GM21447 (cell line): ENCODE measurements at regions not wholly inside any gene's neighbourhood (a gene's known extent, or its start where the extent isn't known, plus 50 kb on each side); places are given as distances from the start of the nearest gene placed in this dataset.

Experiments
- ATAC-seq: cut with Tn5 transposase; IDR thresholded peaks from one replicate; pipeline ENCODE4 v1.9.1; 2021; ENCODE audit not compliant: unreplicated experiment

DNA sequence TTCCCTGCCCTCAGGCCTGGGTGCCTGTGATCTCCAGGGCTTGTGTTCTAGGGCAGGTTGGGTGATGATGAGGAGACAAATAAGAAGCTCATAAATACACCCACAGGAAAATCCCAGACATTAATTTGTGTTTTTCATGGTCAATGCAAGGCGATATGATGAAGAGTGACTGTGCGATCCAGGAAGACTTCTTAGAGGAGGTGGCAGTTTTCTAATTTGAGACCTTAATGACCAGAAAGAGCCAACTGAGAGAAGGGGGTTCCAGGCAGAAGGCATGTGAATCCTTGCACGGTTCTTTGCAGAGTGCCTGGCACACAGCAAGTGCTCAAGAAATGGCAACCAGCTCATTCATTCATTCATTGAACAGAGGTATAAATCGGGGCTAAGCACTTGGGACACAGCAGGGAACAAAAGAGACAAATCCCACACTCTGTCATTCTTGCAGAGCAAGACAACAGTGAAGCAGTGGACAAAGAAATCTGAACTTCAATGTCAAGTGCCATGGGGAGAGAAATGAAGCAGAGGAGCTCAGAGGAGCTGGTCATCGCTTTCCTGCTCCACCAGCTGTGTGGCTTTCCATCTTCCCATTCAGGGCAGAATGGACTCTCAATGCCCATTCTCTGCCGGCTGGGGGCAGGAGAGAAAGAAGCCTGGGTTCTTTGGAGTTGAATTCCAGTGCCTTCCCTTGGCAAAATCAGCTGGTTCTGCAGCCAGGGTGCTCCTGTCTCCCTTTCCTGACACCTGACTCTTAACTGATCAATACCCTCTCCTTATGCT is 128.3 kb downstream of the AACS start:
- no peak for ATAC-seq

DNA sequence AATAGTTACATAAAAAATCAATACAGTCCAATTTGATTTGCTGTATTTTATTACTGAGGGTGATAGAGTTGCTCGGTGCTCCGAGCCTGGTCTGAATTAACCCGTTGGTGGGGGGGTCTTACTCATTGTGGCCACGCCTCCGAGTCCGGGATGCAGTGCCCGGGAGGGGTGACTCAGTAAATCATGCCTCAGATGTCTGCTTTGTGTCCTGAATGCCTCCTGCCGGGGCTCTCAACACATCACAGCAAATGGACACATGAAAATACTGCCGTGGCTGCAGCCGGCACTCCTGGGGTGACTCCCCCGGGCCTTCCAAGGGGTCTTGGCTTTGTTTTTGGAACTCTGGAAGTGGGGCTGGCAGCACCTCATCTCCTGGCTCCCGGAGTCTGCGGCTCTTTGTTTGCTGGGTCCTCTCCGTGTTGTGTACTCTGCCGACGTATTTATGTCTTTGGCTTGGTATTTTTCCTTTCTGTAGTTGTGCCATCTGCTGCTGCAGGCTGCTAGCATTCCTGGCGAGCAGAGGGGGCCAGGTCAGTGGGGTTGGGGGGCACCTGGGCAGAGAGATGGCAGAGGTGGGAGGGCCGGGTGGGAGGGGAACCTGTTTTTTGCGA is 129.0 kb downstream of the AACS start:
- no peak for ATAC-seq

DNA sequence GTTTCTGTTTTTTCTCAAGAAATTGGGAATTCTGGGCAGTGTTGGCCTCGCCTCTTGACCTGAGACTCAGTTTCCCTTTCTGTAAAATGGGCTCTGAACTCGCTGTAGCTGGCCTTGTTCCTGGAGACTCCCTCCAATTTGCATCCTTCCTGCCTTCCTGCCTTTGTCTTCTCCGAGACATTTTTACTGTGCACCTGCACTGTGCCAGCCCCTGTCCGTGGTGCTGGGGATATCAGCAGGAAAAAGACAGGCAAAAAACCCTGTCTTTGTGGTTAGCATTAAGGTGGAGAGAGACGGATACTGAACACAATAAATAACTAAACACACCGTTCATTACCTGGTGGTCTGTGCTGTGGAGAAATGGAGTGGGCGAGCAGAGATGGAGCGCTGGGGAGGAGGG is 129.8 kb downstream of the AACS start:
- ATAC-seq: no peak

DNA sequence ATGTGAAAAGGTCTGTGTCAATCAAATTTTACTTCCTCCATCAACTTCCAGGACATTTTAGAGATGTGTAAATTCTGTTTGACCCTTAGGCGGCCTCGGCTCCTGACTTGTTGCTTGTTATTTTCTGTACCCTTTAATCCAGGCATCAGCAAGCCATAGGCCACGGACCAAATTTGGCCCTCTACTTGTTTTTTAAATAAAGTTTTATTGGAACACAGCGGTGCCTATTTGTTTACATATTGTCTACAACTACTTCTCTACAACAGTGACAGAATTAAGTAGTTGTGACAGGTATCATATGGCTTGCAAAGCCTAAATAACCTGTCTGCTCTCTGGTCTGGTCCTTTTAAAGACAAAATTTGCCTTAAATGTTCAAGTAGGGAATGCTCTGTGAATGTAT is 132.1 kb downstream of the AACS start:
- ATAC-seq: no peak

DNA sequence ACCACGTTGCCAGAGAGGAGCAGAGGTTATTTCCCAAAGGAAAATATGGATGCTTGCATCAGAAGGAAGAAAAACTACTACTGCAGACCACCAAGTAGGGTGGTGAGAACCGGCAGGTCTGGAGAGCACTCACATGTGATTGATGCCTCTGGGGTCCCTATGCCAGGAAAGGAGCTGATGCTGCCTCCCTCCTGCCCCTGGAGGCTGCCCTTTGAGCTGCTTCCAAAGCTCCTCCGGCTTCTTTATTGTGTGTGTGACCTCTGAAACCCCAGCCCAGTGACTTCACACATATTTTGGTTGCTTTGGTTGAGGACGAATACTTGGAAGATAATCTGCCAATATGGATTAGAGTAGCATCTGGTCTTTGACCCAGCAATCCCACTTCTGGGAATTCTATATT is 133.4 kb downstream of the AACS start:
- ATAC-seq: no peak

DNA sequence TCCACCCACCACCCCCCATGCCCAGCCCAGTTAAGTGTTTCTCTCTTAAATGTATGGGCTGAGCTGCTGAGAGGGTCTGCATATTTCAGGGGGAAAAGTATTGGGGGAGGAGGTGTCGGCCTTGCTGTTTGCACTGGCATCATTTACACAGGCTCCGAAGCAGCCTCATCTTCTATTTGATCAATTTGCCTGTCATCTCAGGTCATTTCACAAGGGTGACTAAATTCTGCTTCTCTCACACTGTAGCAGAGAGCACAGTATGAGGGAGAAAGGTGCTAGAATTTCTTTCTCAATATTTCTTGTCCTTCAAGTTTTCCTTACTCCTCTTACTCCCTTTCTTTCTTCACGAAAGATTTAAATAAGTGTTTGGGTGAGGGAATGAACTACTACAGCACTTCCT is 135.9 kb downstream of the AACS start:
- no peak for ATAC-seq

DNA sequence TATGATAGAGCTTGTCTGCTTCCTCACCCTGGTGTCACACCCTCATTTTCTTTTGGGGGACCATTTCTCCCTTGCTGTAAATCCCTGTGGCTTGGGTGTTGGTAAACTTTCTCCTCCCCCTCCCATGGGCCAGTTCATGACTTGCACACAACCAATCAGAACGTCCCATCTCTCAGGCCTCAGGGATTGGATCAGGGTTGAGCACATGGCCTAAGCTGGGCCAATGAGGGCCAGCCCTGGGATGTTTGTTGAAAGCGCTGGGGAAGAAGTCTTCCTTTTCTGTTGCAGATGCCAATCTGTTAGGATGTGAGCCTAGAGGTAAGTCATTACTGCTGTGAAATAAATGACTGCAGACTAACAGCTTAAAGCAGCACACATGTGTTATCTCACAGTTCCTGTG is 136.7 kb downstream of the AACS start:
- no peak for ATAC-seq

DNA sequence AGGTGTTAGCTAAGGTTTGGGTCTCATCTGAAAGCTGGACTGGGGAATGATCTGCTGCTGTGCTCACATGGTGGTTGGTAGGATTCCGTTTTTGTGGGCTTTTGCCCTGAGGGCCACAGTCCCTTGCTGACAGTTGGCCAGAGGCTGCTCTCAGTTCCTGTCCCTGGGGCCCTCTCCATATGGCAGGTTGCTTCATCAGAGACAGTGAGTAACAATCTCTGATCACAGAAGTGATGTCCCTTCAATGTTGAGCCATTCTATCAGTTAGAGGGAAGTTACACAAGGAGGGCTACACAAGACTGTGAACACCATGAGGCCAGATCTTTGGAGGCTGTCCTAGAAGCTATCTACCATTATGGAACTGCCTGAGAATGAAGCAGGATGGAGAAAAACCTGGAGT is 137.2 kb downstream of the AACS start:
- no peak for ATAC-seq

DNA sequence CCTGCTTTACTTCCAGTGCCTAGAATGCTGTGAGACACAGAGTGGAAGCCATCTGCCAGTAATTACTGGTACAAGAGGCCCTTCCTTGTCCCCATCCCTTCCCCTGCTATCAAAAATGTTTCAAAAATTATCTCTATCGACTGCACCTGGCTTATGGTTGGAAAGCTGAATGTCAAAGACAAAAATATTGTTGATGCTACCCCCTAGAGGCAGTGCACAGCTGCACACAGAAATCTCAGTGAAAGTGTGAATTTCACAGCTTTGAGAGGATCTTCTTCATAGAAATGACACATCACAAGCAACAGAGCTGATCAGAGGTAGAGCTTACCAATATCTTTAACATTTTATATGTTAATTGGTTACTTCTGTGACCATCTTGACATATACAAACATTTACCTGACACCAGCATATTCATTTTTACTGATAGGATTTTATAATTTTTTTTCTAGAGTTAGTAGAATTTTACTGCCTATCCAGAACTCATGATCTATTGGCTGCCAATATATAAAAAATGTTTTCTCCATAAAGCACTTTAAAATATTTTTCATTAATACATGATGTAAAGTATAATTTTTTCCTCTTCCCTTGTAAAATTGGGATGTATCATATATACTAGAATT is 138.0 kb downstream of the AACS start:
- ATAC-seq: no peak

DNA sequence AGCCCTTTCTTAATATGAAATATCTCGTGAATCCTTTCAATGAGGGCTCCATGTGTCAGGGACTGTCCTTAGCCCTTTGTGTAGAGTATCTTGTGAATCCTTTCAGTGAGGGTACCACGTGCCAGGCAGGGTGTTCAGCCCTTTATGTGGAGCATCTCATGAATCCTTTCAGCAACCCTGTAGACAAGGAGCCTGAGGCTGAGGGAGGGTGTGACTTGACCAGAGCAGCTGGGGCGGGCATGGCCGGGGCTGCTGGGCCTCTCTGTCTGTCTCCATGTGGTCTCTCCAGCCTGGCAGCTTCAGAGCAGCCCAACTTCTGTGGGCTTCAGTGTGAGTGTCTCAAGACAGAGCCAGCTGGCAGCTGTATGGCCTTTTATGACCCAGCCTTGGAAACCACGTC is 140.2 kb downstream of the AACS start:
- ATAC-seq: no peak

DNA sequence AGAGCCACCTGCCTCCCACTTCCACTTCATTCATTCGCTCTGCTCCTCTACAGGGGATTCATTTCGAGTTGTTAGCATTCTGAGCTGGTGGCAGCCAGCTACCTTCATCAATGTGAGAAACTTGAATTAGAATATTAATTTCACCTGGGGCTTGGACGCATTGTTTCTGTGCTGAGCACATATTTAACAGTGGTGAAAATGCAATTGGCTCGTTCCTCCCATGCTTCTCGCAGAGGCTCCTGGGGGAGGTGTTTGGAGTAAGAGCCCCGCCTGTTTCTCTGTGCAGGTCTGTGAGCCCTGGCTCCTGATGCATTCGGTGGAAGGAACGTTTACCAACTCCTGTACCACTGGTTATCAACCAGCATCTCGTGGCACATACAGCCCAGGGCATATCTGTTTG is 141.5 kb downstream of the AACS start:
- no peak for ATAC-seq

DNA sequence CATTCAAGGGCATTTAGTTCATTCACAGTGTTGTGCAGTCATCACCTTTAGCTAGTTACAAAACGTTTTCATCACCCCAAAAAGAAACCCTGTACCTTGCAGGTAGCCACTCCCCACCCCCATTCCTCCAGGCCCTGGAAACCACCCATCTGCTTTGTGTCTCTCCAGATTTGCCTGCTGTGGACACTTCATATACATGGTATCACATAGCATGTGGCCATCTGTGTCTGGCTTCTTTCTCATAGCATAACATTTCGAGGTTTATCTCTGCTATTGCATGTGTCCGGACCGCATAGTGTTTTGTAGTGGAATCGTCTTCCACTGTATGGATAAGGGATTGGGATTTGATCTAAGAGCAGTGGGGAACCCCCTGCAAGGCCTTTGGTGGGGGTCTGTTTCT is 143.1 kb downstream of the AACS start:
- no peak for ATAC-seq

DNA sequence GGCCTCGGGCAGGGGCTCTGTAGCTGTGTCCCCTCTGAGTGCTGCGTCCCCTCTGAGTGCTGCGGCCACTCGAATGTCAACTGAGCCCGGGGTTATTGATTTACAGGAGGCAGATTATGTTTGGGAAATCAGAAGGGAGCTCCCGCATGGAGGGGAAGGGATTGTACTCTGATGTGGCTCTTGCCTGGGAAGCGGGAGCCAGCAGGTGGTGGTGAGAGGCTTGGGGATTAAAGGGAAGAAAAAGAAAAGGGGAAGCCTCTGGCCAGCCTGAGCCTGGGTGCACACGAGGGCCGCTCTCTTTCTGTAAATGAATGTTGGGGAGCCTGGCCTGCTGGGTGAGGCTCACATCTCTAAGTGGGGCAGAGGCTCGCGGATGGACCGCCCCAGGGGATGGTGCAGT is 143.7 kb downstream of the AACS start:
- no peak for ATAC-seq

DNA sequence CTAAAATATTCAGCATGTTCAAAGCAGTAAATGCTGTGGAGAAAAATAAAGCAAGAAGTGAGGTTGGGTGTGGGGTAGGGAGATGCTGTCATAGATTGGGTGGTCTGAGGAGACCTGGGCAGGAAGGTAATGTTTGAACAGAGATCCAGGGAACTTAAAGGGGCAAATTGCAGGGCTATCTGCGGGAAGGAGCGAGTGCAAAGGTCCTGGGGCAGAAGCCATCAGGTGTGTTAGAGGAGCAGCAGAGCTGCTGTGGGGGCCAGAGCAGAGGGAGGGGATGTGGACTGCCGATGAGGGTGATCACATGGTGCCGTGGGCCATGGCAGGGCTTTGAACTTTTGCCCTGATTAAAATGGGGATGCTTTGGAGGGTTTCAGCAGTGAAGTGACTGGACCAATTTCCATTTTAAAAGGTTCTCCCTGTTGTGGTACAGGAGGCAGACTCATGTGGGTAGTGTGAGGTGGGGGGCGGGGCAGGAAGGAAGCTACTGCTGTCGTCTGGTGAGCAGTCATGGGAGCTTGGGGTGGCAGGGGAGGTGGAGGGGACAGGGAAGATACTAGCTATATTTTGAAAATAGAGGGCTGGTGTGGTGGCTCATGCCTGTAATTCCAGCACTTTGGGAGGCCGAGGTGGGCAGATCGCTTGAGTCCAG is 145.0 kb downstream of the AACS start:
- no peak for ATAC-seq

DNA sequence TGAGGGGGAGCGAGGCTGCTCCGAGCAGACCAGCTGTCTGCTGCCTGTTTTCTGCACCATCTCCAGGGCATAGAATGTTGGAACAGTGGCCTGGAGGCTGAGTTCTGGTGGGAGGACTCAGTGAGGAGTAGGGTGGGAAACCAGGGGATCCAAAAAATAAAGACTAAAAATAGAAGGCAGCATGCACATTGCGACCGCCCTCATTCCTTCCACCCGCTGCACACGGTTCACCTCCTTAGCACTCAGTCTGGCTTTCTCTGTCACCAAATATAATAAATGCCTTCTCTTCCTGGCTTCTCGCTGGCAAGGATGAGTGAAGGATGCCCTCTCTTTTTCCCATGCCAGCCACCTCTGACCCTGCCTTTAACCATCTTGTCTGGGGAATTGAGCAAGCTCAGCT is 146.2 kb downstream of the AACS start:
- no peak for ATAC-seq

DNA sequence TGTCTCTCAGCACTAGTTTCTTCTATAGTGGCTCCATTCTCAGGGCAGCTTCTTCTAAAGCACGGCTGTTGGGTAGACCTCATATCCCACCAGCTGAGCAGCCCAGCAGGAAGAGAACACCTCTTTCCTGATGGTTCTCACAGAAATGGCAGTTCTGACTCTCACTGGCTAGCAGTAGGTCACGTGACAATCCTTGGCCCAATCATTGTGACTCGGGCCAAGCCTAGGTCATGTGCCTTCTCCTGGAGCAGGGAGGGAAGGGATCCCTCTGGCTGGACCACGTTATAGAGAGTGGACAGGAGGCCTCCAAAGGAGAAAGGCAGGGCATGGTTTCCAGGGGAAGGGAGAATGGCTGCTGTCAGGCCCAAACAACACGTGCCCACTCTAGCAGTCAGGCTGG is 149.1 kb downstream of the AACS start:
- no peak for ATAC-seq

DNA sequence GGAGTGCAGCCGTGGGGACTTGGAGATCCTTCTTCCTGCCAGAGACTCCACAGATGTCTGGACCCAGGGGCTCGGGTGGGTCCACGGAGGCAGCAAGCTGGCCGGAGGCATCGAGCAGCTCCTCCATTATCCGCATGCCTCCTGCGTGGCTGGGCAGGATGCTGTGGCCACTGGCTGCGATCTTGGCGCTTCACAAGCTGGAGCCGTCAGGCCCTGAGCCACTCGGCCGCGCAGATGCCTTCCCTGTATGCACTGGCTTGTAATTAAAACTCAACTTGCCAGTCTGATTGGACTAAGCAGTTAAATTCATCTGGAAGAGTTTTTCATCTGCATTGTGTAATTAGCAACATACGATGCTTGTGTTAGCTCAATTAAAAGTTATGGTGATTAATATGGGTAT is 151.5 kb downstream of the AACS start:
- ATAC-seq: no peak

DNA sequence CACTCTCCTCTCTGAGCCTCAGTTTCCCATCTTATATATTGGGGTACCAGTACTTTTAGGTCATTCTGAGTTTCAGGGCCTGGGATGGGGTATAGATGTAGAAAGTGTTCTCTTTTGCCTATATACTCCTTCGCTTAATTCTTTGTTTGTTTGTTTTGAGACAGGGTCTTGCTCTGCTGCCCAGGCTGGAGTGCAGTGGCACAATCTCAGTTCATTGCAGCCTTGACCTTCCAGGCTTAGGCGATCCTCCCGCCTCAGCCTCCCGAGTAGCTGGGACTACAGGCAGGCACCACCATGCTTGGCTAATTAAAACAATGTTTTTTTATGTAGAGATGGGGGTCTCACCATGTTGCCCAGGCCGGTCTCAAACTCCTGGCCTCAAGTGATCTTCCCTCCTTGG is 152.1 kb downstream of the AACS start:
- no peak for ATAC-seq

DNA sequence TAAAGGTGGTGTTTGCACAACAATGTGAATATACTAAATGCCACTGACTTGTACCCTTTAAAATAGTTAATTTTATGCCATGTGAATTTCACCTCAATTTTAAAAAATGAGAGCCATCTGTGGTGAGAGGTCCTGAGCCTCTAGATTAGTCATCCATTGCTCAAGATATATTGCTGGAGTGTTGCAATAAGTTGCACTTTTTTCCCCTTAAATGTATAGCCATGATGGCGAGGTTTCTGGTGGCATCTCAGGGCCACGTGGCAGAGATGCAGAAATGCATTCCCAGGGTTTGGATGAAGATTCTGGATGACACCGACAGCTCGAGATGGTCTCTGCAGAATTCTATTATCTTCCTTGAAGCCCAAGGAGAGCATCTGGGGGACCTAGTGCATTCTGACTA is 153.7 kb downstream of the AACS start:
- ATAC-seq: no peak

DNA sequence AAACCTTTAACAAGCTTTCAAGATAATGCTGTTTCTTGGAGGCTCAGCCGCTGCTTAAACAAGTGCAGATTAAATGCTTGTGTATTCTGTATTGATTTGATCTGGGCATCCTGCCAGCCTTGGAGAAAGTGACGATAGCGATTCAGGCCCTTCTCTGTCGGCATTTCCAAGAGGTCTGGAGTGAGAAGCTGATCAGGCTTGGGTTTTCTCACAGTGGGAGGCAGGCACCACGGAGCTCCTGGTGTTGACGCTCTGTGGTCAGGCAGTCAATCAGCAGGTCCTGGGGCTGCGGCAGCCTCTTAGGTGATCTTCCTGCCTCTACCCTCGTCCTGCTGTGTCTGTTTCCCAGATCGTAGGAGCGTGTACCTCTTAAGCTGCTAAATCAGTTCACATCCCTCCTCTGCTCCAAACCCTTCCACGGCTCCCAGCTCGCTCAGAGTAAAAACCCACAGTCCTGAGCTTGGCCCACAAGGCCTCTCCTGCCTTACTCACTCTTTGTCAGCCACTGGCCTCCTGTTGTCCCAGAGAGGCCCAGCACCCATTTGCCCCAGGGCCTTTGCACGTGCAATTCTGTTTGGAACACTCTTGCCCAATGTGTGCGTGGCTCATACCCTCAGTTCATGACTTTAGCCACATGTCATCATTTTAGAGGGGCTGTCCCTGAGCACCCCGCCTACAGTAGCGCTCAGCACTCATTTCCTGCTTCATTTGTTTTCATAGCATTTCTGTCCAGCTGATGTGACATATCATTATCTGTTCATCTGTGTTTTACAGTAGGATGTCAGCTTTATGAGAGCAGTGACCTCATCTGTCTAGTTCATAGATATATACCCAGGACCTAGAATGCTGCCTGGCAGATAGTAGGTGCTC is 155.4 kb downstream of the AACS start:
- ATAC-seq: no peak

DNA sequence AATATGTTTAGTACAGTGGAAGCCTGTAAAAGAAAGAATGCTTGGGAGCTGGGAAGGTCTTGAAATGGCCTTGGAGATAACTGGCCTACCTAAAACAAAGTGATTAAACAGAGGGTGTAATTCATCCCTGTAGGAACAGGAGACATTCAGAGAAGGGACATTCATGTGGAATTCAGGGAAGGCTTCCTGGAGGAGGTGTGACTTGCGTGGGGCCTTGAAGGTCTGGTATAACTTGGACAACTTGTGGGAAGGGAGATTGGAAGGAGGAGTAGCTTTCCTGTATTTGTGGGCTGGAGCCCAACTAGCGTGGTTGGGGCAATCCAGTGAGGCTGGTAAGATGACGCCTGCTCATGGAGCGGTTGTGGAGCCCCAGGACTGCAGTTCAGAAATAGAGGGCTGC is 156.4 kb downstream of the AACS start:
- no peak for ATAC-seq
